HG03378 (cell line): ENCODE measurements at regions not wholly inside any gene's neighbourhood (a gene's known extent, or its start where the extent isn't known, plus 50 kb on each side); places are given as distances from the start of the nearest gene placed in this dataset.
A peak's percentile ranks its signal among the peaks of the same experiment; 100 is the strongest.
"Not testable (repeated sequence)": the region's sequence is repeated elsewhere in the genome, so short reads cannot be mapped to it uniquely, and the experiment has no call there.

Experiments
- ATAC-seq: cut with Tn5 transposase; IDR thresholded peaks from one replicate; pipeline ENCODE4 v1.9.1; 2021; ENCODE audit warnings: mild to moderate bottlenecking, moderate library complexity; ENCODE audit not compliant: unreplicated experiment

GRCh38 chr13:80881942-80882445 lies 541.1 kb upstream of the SPRY2 start:
- no peak for ATAC-seq

GRCh38 chr13:80881495-80881894 lies 540.6 kb upstream of the SPRY2 start:
- no peak for ATAC-seq

GRCh38 chr13:80881034-80881433 lies 540.1 kb upstream of the SPRY2 start:
- no peak for ATAC-seq

- ATAC-seq = no peak
Observed at GRCh38 chr13:80877944-80878241, 537.0 kb upstream of the SPRY2 start.

- ATAC-seq = no peak
Observed at GRCh38 chr13:80877209-80877943, 536.5 kb upstream of the SPRY2 start.

- peak; percentile 99 for ATAC-seq
Observed at GRCh38 chr13:80873589-80873988, 532.7 kb upstream of the SPRY2 start.

- ATAC-seq = not testable (repeated sequence)
Observed at GRCh38 chr13:80871971-80872370, 531.0 kb upstream of the SPRY2 start.

GRCh38 chr13:80871481-80871880 lies 530.6 kb upstream of the SPRY2 start:
- no peak for ATAC-seq

- no peak for ATAC-seq
Observed at GRCh38 chr13:80870186-80870585, 529.3 kb upstream of the SPRY2 start.

- no peak for ATAC-seq
Observed at GRCh38 chr13:80866921-80867320, 526.0 kb upstream of the SPRY2 start.

- no peak for ATAC-seq
Observed at GRCh38 chr13:80865329-80865728, 524.4 kb upstream of the SPRY2 start.

- ATAC-seq = no peak
Observed at GRCh38 chr13:80862456-80862855, 521.5 kb upstream of the SPRY2 start.

GRCh38 chr13:80860845-80861244 lies 519.9 kb upstream of the SPRY2 start:
- ATAC-seq = no peak

GRCh38 chr13:80858131-80858530 lies 517.2 kb upstream of the SPRY2 start:
- ATAC-seq = no peak

- no peak for ATAC-seq
Observed at GRCh38 chr13:80857321-80857720, 516.4 kb upstream of the SPRY2 start.

GRCh38 chr13:80850771-80851170 lies 509.8 kb upstream of the SPRY2 start:
- no peak for ATAC-seq

GRCh38 chr13:80844164-80844563 lies 503.2 kb upstream of the SPRY2 start:
- no peak for ATAC-seq

GRCh38 chr13:80841414-80841813 lies 500.5 kb upstream of the SPRY2 start:
- no peak for ATAC-seq

GRCh38 chr13:80840316-80840976 lies 499.5 kb upstream of the SPRY2 start:
- ATAC-seq = no peak

GRCh38 chr13:80835902-80836301 lies 495.0 kb upstream of the SPRY2 start:
- no peak for ATAC-seq

GRCh38 chr13:80830431-80830830 lies 489.5 kb upstream of the SPRY2 start:
- ATAC-seq = no peak

- no peak for ATAC-seq
Observed at GRCh38 chr13:80828759-80829158, 487.8 kb upstream of the SPRY2 start.

- no peak for ATAC-seq
Observed at GRCh38 chr13:80825276-80825675, 484.4 kb upstream of the SPRY2 start.
